Left cardiac atrium (tissue), 4 donors: ENCODE measurements at regions not wholly inside any gene's neighbourhood (a gene's known extent, or its start where the extent isn't known, plus 50 kb on each side); places are given as distances from the start of the nearest gene placed in this dataset.
"Not testable (repeated sequence)": the region's sequence is repeated elsewhere in the genome, so short reads cannot be mapped to it uniquely, and the experiment has no call there.

Source experiments
- ATAC-seq, 2 donors: fragments of 200-7000 bp; cut with Tn5 transposase; one replicate each; pipeline ENCODE4 v1.9.1; 2020; ENCODE audit warnings: mild to moderate bottlenecking in 2 of 2, moderate library complexity in 2 of 2
- DNase-seq: peaks from one replicate; pipeline ENCODE4 v3.0.0-alpha.2; 2020
- intact Hi-C, 2 donors: fragments of 100-400 bp; cut with DNase I; formaldehyde crosslinking; loops; one replicate each; pipeline versions ENCODE4 v1.14.1 to v1.15.1; 2022 to 2023
- donor health status: DM: no; HTN: yes; CAD: no.
- donor health status: DM: no; HTN: yes; CAD: no; lungs with severe emphysema.
- donor health status: DM: yes; HTN: yes; CAD: no.
- donor health status: Dilated cardiomyopathy.

- intact Hi-C loops = no loop called here
- no peak for DNase-seq
Observed at GRCh38 chr11:110862407-110862806, 150.2 kb upstream of the ARHGAP20 start.

DNA sequence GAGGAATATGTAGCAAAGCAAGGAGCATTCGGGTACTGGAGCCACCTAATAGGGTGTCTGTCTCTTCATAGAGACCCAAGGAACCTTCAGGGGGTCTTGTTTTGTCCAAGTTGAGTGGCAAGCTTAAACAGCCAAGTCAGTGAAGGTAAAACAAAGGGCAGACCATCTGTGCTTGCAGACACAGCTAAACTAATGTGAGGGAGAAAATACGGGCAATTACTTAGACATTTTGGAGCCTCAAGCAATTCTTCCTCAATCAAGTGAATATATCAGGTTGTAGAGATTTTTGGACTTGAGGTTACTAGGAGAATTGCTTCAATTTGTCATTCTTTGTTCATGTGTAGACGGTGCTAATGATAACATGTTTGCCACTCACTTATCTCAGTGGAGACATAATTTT lies 148.2 kb upstream of the ARHGAP20 start:
- DNase-seq (no peak), ATAC-seq (no peak)
- intact Hi-C loops = no loop called here

More at GRCh38 chr11:110862407-110862806, 150.2 kb upstream of the ARHGAP20 start:
- peak in 1 of 2 donors; percentile 65 for ATAC-seq

DNA sequence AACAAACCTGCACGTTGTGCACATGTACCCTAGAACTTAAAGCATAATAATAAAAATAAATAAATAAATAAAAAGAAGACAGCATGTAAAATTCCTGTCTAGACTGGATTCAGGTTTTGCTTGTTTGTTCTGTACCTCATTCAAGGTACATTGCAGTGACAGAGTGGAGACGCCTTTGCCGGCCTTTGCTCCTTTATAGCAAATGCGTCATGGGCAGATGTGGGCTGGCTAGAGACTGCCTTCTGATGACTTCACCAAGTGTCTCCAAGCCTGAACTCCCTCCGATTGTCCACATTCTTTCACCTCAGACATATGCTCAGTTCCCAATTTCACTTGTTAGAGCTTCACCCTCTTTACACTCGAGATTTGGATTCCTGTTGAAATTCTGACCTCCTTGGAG lies 147.8 kb upstream of the ARHGAP20 start:
- ATAC-seq (no peak), DNase-seq (no peak)
- intact Hi-C loops = no loop called here

DNA sequence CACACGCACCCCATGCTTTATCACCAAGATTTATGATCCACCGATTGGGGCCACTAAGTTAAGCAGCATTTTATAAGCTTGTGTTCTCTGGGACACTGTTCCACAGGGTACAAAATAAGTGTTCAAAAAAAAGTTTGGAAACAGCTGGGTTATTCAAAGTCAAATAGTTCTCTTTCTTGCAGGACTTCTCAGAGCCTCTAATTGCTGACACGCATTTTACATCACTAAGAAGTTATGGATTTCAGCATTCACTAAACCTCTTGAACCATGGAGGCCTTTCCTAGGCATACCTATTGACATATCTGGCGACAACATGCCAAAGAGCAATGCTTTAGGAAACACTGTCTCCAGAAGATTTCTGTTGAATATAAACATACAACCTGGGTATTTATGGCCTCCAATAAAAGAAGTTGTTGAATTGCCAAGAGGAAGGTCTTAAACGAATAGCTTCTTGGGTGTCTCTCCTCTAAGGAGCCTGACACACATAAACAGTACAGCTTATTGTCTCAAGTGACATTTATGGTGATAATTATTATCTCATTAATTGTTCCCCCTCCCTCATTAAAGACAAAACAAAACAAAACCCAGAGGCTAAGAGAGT lies 147.1 kb upstream of the ARHGAP20 start:
- intact Hi-C loops = no loop called here
- ATAC-seq (no peak), DNase-seq (no peak)

DNA sequence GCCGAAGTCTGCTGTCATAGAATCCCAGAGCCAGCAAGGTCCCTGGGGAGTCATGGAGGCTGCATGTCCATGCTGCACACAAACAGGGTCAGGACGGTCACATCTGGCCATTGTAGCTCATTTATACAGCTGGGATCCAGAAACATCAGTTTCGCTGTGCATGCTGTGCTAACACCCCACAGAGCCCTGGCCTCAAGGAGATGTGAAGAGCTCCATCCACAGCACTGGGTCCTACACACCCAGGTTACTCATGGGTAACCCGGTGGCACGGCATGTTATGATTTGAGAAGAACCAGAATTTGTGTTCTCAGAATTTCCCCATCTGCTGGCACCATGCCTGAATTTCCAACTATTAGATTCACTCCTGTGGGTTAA lies 146.3 kb upstream of the ARHGAP20 start:
- ATAC-seq (peak; percentile 27 to 73), DNase-seq (peak; percentile 37)
- intact Hi-C loops = no loop called here

GRCh38 chr11:110857892-110858546 lies 145.8 kb upstream of the ARHGAP20 start:
- DNase-seq = no peak
- intact Hi-C loops = no loop called here
- ATAC-seq = peak in 1 of 2 donors; percentile 90

GRCh38 chr11:110856996-110857812 lies 145.0 kb upstream of the ARHGAP20 start:
- intact Hi-C loops = no loop called here
- ATAC-seq (no peak), DNase-seq (no peak)

DNA sequence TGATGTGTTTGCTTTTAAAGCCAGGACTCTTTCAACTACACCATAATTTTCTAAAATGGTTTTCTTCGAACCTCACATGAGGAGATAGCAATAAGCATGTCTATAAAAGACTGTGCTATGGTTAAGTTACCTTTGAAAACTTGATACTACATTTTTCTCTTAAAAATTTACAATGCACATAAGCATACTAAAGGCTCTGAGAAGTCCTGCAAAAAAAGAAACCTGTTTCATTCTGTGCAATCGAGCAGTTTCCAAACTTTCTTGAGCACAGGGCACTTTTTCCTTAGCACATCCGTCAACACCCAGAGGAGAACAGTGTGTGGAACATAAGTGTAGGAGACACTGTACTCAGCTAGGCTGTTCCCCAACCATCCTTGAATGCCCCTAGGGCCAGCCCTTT lies 144.1 kb upstream of the ARHGAP20 start:
- no peak for ATAC-seq
- intact Hi-C loops = no loop called here
- no peak for DNase-seq

- ATAC-seq (no peak), DNase-seq (no peak)
- intact Hi-C loops = no loop called here
Observed at GRCh38 chr11:110855191-110855590, 143.0 kb upstream of the ARHGAP20 start.

- no peak for DNase-seq
- ATAC-seq = no peak
- intact Hi-C loops = no loop called here
Observed at GRCh38 chr11:110852921-110853490, 140.8 kb upstream of the ARHGAP20 start.

DNA sequence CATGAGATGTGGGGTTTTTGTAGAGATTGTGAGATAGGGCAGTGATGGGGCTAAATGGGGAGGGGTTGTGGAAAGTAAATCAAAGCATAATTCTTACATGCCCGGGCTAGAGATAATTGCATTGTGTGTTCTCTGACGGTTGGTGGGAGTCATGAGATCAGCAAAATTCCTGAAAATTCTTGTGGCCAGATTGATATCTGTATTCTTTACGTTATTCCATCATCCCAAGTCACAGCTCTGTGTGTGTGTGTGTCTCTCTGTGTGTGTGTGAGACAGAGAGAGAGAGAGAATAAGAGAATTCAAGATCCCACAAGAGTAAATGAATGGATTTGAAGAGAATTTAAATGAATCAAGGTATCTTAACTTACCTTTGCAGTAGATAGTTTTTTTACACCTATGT lies 138.6 kb upstream of the ARHGAP20 start:
- no peak for DNase-seq
- no peak for ATAC-seq
- intact Hi-C loops = no loop called here

DNA sequence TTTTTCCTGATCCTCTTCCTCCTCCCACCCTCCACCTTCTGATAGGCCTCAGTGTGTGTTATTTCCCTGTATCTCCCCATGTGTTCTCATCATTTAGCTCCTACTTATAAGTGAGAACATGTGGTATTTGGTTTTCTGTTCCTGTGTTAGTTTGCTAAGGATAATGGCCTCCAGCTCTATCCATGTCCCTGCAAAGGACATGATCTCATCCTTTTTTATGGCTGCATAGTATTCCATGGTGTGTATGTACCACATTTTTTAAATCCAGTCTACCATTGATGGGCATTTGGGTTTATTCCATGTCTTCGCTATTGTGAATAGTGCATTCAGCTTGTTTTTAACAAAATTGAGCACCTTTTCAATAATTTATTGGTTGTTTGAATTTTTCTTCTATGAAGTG lies 130.8 kb upstream of the ARHGAP20 start:
- DNase-seq, intact Hi-C loops, ATAC-seq: not testable (repeated sequence)

GRCh38 chr11:110838808-110839207 lies 126.6 kb upstream of the ARHGAP20 start:
- intact Hi-C loops = no loop called here
- ATAC-seq (no peak), DNase-seq (no peak)

DNA sequence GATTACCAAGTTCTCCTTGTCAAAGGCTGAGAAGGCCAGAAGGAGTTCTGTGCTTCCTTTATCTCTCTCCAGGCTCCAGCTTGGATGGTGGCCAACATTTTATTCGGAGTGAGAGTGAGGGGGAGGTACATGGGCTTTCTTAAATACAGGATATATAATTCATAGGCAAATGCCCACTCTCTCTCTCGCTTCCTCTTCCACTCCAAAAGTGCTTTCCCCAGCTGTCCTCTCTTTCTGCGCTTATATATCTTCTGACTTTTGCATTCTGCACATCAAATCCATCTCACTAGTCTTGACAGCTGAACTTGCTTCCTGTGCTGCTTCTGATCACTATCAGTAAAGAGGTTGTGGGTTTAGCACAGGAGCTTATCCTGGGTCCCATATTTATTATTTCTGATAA lies 125.4 kb upstream of the ARHGAP20 start:
- intact Hi-C loops = no loop called here
- DNase-seq (no peak), ATAC-seq (no peak)

- intact Hi-C loops = no loop called here
- DNase-seq (no peak), ATAC-seq (no peak)
Observed at GRCh38 chr11:110835106-110835505, 122.9 kb upstream of the ARHGAP20 start.

DNA sequence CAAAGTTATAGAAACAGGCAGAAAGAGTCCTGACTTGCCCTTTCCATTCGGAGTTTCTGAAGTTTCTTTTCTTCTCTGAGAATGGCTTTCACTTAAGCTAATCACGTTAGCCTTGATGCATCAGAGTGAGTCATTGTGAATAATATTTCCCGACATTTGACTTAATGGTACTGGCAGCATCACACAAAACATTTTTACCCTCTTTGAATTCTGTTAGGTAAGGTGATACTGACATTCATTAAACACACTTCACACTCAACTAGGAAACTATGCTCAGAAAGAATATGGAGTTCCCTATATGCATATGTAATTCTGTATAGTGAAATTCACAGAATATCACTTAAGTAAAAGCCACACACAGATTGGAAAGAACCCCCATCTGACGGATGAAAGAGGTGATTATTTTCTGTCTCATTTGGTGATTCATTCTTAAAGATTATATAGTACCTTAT lies 120.8 kb upstream of the ARHGAP20 start:
- DNase-seq (no peak), ATAC-seq (no peak)
- intact Hi-C loops = no loop called here

- no peak for DNase-seq
- intact Hi-C loops = no loop called here
- no peak for ATAC-seq
Observed at GRCh38 chr11:110832539-110832938, 120.3 kb upstream of the ARHGAP20 start.

DNA sequence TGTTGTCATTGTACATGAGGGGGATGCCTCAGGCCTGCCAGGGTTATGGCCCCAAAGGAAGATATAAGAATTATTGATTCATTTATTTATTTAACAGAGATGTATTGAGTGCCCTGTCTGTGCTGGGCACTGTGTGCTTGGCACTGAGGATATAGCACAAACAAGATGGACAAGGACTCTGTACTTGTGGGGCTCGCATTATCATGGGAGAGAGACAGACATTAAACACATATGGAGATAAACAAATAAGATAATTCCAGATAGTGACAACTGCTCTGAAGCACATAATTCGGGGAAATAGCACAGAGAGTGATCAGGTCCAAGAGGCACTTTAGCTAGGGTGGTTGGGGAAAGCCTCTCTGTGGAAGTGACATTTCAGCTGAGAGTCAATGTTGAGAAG lies 119.8 kb upstream of the ARHGAP20 start:
- intact Hi-C loops = no loop called here
- ATAC-seq = no peak
- DNase-seq = no peak

DNA sequence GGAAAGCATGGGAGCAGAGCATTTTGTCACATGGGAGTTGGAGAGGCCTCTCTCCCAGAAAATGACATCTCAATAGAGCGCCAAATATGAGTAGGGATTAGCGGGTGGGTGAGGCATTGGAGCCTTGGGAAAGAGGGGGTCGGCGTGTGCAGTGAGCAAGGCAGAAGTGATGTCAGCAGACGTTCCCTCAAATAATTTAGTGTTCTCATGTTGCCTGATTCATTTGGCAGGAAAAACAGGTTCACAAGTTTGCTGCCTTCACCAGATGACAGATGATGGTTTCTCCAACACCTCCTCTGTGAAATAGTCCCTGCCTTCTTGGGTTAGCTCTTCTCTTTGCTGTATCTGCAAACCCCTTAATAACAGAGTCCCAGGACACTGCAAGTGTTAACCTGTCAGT lies 118.5 kb upstream of the ARHGAP20 start:
- DNase-seq = no peak
- no peak for ATAC-seq
- intact Hi-C loops = no loop called here

GRCh38 chr11:110830344-110830743 lies 118.1 kb upstream of the ARHGAP20 start:
- intact Hi-C loops = no loop called here
- ATAC-seq (no peak), DNase-seq (no peak)
